Large intestine (tissue), 3 donors: ENCODE measurements at regions not wholly inside any gene's neighbourhood (a gene's known extent, or its start where the extent isn't known, plus 50 kb on each side); places are given as distances from the start of the nearest gene placed in this dataset.

Experiments used
- DNase-seq, 2 donors: peaks; one replicate each; pipeline versions ENCODE4 v3.0.0 to v3.0.0-alpha.2; 2013
- H3K27ac ChIP-seq: one replicate; pipeline ENCODE4 v1.5.1; 2013; ENCODE audit warnings: low read length
- H3K27me3 ChIP-seq: 2 replicates; pipeline ENCODE4 v1.6.1; 2013; ENCODE audit warnings: low read length; ENCODE audit not compliant: control insufficient read depth, insufficient read depth
- H3K36me3 ChIP-seq: 2 replicates; pipeline ENCODE4 v1.6.1; 2013; ENCODE audit warnings: low read length; ENCODE audit not compliant: control insufficient read depth, insufficient read depth
- H3K4me1 ChIP-seq: one replicate; pipeline ENCODE4 v1.6.1; 2013; ENCODE audit warnings: low read length; ENCODE audit not compliant: control insufficient read depth, insufficient read depth
- H3K4me3 ChIP-seq: one replicate; pipeline ENCODE4 v1.5.1; 2013; ENCODE audit warnings: low read length
- H3K9me3 ChIP-seq: one replicate; pipeline ENCODE4 v1.6.1; 2013; ENCODE audit warnings: mild to moderate bottlenecking, low read depth, low read length, moderate library complexity; ENCODE audit not compliant: control insufficient read depth
- WGBS: methylation state at CpG from one replicate; pipeline ENCODE4 v1.1.5; 2013; ENCODE audit warnings: low lambda C conversion rate; ENCODE audit not compliant: insufficient coverage; 5-methylcytosine and 5-hydroxymethylcytosine counted together

DNA sequence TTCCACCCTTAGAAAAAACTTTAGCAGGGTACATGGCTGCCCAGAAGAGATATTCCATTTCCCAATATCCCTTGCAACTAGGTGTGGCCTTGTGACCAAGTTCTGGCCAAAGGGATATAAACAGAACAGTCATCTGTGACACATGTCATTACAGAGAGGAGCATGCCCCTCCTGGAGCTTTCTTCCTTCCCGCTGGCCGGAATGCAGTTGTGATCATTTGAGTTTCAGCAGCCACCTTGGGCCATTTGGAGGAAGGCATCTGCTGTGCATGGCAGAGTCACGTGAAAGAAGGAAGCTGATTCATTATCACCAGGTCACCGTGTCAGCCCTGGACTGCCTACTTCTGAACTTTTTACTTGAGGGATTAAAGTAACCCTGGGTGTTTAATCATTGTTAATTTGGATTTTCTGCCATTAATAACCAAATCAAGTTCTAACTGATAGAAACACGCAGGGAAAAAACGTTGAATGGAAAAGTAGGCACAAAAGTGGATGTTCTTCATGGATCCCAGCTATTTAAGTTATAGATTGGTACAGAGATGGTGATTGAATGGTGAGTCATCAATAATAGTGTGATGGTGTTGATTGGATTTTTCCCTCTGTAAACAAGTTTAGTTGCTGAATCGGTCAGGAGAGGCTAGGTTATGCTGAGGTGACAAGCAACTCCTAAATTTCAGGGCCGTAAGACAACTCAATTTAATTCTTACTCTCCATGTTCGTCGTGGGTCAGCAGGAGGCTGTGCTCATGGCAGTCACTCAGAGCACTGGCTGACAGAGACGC, 80.7 kb upstream of the CCDC167 start:
- WGBS = no CpG with 5 or more reads among the region's 11 CpGs
- DNase-seq = no peak

DNA sequence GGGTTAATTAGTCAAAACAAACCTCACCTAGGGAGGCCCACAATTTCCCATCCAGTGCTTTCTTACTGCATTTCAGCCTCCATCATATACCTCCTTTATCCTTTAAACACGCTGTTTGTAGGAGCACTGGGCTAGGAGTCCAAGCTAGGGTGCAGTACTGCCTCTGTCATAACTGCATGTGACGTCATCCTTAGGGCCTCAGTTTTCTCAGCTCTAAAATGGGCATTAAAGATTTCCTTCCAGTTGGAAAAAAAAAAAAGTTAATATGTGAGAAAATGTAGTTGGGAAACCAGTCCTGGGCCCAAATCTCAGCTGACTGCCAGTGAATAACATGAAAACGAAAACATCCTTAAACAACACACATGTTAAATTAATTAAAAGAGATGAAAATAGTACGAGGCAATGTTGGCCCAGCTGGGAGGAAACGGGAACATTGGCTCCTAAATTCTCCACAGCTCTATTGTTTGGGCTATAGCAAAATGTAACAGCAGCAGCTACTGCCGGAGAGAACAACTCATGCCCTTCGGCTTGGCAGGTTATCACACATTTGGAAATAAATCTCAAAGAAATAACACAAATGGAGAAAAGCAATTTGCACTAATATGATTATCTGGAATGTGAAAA, 79.9 kb upstream of the CCDC167 start:
- H3K36me3 ChIP-seq = no peaks in the 10 kb centered on the region
- H3K9me3 ChIP-seq = no peaks in the 10 kb centered on the region
- no peak overlapping the region for H3K27ac ChIP-seq
- no peak for DNase-seq
- H3K4me1 ChIP-seq = no peaks in the 10 kb centered on the region
- H3K4me3 ChIP-seq = no peak overlapping the region
- WGBS = 88% methylated on average over 4 of the region's 7 CpGs
- peaks cover 9% of the 10 kb centered on the region for H3K27me3 ChIP-seq

More for the DNA sequence above, 80.7 kb upstream of the CCDC167 start:
- Histone ChIP-seq H3K4me1 (no peaks in the 10 kb centered on the region), H3K36me3 (no peaks in the 10 kb centered on the region), H3K9me3 (no peaks in the 10 kb centered on the region), H3K4me3 (no peak overlapping the region), H3K27me3 (peaks cover 14% of the 10 kb centered on the region), H3K27ac (no peak overlapping the region)

GRCh38 chr6:37578104-37578503, 78.4 kb upstream of the CCDC167 start:
- Histone ChIP-seq H3K4me3 (no peak overlapping the region), H3K27ac (no peak overlapping the region), H3K4me1 (no peaks in the 10 kb centered on the region), H3K9me3 (no peaks in the 10 kb centered on the region), H3K36me3 (no peaks in the 10 kb centered on the region), H3K27me3 (peaks cover 6% of the 10 kb centered on the region)
- no CpG with 5 or more reads among the region's 12 CpGs for WGBS
- DNase-seq = no peak

DNA sequence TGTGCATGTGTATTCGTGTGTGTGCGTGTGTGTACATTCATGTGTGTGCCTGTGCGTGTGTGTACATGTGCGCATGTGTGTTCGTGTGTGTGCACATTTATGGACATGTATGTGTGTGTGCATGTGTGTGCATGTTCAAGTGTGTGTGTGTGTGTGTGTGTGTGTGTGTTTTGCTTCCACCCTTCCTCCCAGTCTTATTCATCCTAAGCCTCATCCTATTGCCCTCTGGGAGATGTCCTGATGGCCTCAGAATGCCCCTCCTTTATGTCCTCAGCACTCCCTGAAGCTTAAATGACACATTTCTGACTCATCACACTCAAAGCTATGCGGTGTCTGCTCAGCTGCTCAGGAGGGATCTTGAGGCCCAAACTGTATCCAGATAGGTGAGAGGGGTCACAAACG, 76.6 kb upstream of the CCDC167 start:
- Histone ChIP-seq H3K27ac (no peak overlapping the region), H3K4me3 (no peak overlapping the region), H3K36me3 (no peaks in the 10 kb centered on the region), H3K27me3 (peaks cover 17% of the 10 kb centered on the region), H3K4me1 (no peaks in the 10 kb centered on the region), H3K9me3 (no peaks in the 10 kb centered on the region)
- no CpG with 5 or more reads among the region's 7 CpGs for WGBS
- no peak for DNase-seq

- no peak for DNase-seq
- Histone ChIP-seq H3K4me1 (no peaks in the 10 kb centered on the region), H3K36me3 (no peaks in the 10 kb centered on the region), H3K9me3 (no peaks in the 10 kb centered on the region), H3K27me3 (peaks cover 28% of the 10 kb centered on the region), H3K4me3 (no peak overlapping the region), H3K27ac (no peak overlapping the region)
- no CpG with 5 or more reads among the region's 4 CpGs for WGBS
Observed at GRCh38 chr6:37575221-37575620, 75.5 kb upstream of the CCDC167 start.

DNA sequence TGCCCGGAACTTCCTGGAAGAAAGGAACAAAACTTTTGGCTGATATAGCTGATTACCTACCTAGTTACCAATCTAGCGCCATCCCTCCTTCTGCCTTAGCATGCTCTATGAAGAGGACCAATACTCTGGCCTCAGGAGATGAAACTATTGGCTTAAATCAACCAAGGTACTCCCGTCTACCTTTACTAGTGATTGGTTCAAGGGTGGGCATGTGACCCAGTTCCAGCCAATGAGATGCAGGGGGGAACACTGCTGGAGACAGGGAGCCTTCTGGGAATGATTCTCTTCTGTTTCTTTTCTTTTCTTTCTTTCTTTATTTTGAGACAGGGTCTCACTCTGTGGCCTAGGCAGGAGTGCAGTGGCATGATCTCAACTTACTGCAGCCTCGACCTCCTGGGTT, 72.6 kb upstream of the CCDC167 start:
- no peak overlapping the region for H3K27ac ChIP-seq
- H3K4me1 ChIP-seq = no peaks in the 10 kb centered on the region
- H3K36me3 ChIP-seq = no peaks in the 10 kb centered on the region
- peaks cover 43% of the 10 kb centered on the region for H3K27me3 ChIP-seq
- no peak overlapping the region for H3K4me3 ChIP-seq
- H3K9me3 ChIP-seq = no peaks in the 10 kb centered on the region
- no peak for DNase-seq
- WGBS = no CpG with 5 or more reads among the region's 4 CpGs

DNA sequence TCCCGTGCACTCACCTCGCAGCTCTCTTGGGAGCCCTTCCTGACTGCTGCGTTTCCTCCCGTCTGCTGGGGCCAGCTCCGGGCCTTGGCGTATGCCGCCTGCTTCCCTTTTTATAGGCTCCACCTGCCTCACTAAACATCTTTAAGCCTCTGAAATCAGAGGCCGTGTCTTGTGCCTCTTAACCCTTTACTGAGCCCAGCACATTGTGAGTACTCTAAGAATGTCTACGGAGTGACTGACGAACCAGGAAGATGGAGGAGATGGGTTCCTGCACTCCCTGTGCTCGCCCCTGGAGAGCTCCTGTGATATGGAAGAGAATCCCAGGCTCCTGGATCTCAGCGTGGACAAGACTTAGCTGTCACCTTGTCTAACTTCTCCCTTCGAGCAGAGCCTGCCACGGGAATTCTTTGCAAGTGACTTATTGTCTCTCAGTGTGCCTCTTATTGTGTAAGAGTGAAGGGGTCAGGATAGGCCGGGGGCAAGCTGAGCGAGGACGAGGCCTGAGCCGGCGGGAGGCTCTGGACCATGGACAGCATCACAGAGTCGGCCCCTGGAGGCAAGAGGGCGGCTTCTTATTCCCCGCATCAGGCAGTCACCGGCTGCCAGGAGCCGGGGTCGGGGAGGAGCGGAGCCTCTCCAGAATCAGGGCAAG, 70.9 kb upstream of the CCDC167 start:
- H3K27ac ChIP-seq = no peak overlapping the region
- H3K9me3 ChIP-seq = no peaks in the 10 kb centered on the region
- no CpG with 5 or more reads among the region's 26 CpGs for WGBS
- DNase-seq = no peak
- peaks cover 7% of the 10 kb centered on the region for H3K4me1 ChIP-seq
- H3K27me3 ChIP-seq = peaks cover 56% of the 10 kb centered on the region
- no peak overlapping the region for H3K4me3 ChIP-seq
- no peaks in the 10 kb centered on the region for H3K36me3 ChIP-seq

DNA sequence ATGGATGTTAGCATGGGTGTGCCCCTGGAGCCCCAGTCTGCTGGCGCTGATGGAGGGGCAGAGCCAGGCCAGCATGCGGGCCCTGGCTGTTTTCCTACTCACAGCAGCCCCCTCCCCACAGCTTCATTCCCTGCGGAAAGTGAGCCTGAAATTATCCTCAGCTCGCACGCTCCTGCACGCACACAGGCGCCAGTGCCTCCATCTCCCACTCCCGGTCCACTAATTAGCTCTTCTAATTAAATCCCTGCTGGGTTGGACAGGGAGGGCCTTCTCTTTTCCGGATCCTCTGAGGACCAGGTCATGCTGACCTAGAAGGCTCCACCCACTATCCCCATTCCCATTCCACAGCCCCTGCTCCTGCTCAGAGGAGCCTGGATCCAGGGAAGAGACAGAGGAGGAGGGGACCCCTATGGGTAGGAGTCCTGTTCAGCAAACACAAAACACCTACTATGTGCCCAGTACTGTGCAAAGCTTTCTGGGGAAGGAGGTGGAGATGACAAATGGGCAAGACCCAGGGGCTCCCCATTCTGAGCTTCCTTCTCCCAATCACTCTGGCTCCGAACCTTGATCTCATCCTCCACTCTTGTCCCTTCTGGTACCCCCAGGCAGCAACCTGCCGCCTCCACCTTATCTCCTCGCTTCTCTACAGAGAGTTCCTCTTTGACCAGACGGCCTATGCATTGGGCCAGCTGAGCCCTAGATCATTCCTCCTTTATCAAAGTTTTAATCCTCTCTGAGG, 70.2 kb upstream of the CCDC167 start:
- no peak overlapping the region for H3K27ac ChIP-seq
- H3K36me3 ChIP-seq = no peaks in the 10 kb centered on the region
- peaks cover 7% of the 10 kb centered on the region for H3K4me1 ChIP-seq
- H3K4me3 ChIP-seq = no peak overlapping the region
- H3K27me3 ChIP-seq = peaks cover 63% of the 10 kb centered on the region
- 100% methylated on average over 1 of the region's 13 CpGs for whole genome bisulfite sequencing
- no peak for DNase-seq
- no peaks in the 10 kb centered on the region for H3K9me3 ChIP-seq

DNA sequence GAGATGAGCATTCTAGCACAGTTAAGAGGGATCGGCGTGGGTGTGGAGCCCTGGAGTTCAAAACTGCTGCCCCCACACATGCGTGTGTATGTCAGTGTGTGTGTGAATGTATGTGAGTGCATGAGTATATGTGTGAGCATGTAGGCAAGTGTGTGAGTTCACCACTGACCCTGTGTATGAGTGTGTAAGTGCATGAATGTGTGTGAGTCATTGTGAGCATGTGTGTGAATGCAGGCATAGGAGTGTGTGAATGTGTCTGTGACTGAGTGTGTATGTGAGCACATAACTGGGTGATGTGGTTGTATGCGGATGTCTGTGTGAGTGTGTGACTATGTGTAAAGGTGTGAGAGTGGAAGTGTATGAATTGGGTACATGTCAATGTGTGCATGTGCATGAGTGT, 69.6 kb upstream of the CCDC167 start:
- Histone ChIP-seq H3K36me3 (no peaks in the 10 kb centered on the region), H3K9me3 (no peaks in the 10 kb centered on the region), H3K27ac (no peak overlapping the region), H3K4me1 (peaks cover 7% of the 10 kb centered on the region), H3K27me3 (peaks cover 69% of the 10 kb centered on the region), H3K4me3 (no peak overlapping the region)
- WGBS = no CpG with 5 or more reads among the region's 4 CpGs
- DNase-seq = no peak

- Histone ChIP-seq H3K4me1 (peaks cover 7% of the 10 kb centered on the region), H3K36me3 (no peaks in the 10 kb centered on the region), H3K27me3 (peaks cover 77% of the 10 kb centered on the region), H3K9me3 (no peaks in the 10 kb centered on the region), H3K4me3 (no peak overlapping the region), H3K27ac (no peak overlapping the region)
- DNase-seq = no peak
- WGBS = 100% methylated on average over 2 of the region's 3 CpGs
Observed at GRCh38 chr6:37566950-37567349, 67.3 kb upstream of the CCDC167 start.
